Adrenal gland (tissue), 5 donors: ENCODE measurements at regions not wholly inside any gene's neighbourhood (a gene's known extent, or its start where the extent isn't known, plus 50 kb on each side); places are given as distances from the start of the nearest gene placed in this dataset.

ENCODE experiments used
- POLR2A ChIP-seq, 2 donors: fragments of 450-650 bp; IDR thresholded peaks; one replicate each; pipeline ENCODE4 v1.6.1; 2017; ENCODE audit warnings: antibody characterized with exemption in 2 of 2, mild to moderate bottlenecking in 2 of 2, moderate library complexity in 1 of 2
- TF ChIP-seq, protein P1 (sequence below), 6 experiments: fragments of 450-650 bp in 4 of 6; fragments of 200-600 bp in 2 of 6; sonication (generic) in 1 of 6; IDR thresholded peaks; 1 replicate in 5 of 6; 2 replicates in 1 of 6; pipeline versions ENCODE4 v1.5.1 to v1.8.0; 2016 to 2021; ENCODE audit warnings: antibody characterized with exemption in 6 of 6, mild to moderate bottlenecking in 2 of 6, moderate library complexity in 1 of 6
- donor health status: DM: no; HTN: no; CAD: no.

GRCh38 chr21:15449556-15449955 is 280.2 kb upstream of the USP25 start:
- TF ChIP-seq, protein P1, sequence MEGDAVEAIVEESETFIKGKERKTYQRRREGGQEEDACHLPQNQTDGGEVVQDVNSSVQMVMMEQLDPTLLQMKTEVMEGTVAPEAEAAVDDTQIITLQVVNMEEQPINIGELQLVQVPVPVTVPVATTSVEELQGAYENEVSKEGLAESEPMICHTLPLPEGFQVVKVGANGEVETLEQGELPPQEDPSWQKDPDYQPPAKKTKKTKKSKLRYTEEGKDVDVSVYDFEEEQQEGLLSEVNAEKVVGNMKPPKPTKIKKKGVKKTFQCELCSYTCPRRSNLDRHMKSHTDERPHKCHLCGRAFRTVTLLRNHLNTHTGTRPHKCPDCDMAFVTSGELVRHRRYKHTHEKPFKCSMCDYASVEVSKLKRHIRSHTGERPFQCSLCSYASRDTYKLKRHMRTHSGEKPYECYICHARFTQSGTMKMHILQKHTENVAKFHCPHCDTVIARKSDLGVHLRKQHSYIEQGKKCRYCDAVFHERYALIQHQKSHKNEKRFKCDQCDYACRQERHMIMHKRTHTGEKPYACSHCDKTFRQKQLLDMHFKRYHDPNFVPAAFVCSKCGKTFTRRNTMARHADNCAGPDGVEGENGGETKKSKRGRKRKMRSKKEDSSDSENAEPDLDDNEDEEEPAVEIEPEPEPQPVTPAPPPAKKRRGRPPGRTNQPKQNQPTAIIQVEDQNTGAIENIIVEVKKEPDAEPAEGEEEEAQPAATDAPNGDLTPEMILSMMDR (IDR thresholded peaks at IDR 0.05), result no peak
- no peak for TF ChIP-seq POLR2A (IDR thresholded peaks at IDR 0.05)
